RWPE1 (cell line): ENCODE measurements at regions not wholly inside any gene's neighbourhood (a gene's known extent, or its start where the extent isn't known, plus 50 kb on each side); places are given as distances from the start of the nearest gene placed in this dataset.
A peak's percentile ranks its signal among the peaks of the same experiment; 100 is the strongest.

Source experiments
- CTCF ChIA-PET: fragments of 350-600 bp; sonication (Branson Sonifier 250); formaldehyde crosslinking; extraction: SDS; loops from one replicate; lab custom pipeline; 2021; lab: Yijun Ruan, JAX
- POLR2A ChIA-PET: fragments of 400-600 bp; formaldehyde crosslinking; extraction: SDS; loops from one replicate; lab custom pipeline; 2020; ENCODE audit warnings: antibody characterized with exemption; ENCODE audit not compliant: low non-redundant PET; lab: Yijun Ruan, JAX
- DNase-seq: peaks from one replicate; pipeline ENCODE4 v3.0.0; 2012; ENCODE audit warnings: low spot score
- H3K27ac ChIP-seq: fragments of 450-650 bp; 2 replicates; pipeline ENCODE4 v1.5.1; 2017
- CTCF ChIP-seq: fragments of 450-650 bp; conservative IDR thresholded peaks from 2 replicates; pipeline ENCODE4 v1.5.1; 2017; ENCODE audit warnings: low read depth, mild to moderate bottlenecking

- no peak for TF ChIP-seq CTCF
- ChIA-PET CTCF (no interaction called here), POLR2A (no interaction called here)
- no peak overlapping the region for H3K27ac ChIP-seq
- DNase-seq: no peak
Measured at GRCh38 chr5:174336479-174336878, 291.0 kb downstream of the NSG2 start.

- TF ChIP-seq CTCF: no peak
- H3K27ac ChIP-seq: no peak overlapping the region
- POLR2A ChIA-PET: no interaction called here
- CTCF ChIA-PET: interaction anchor here (0.6 kb wide), 1 partner anchor 459 kb away, joined by 3 read pairs; no protein-coding TSS in a partner anchor
- DNase-seq: no peak
Measured at GRCh38 chr5:174337276-174338184, 292.0 kb downstream of the NSG2 start.

GRCh38 chr5:174338185-174339010 is 292.9 kb downstream of the NSG2 start:
- POLR2A ChIA-PET: no interaction called here
- CTCF ChIA-PET: interaction anchor here (0.6 to 3.5 kb wide), 2 partner anchors 12 to 458 kb away, joined by 3 to 13 read pairs; no protein-coding TSS in a partner anchor
- no peak for TF ChIP-seq CTCF
- DNase-seq: peak; percentile 52
- no peak overlapping the region for H3K27ac ChIP-seq

- POLR2A ChIA-PET: no interaction called here
- no peak for TF ChIP-seq CTCF
- CTCF ChIA-PET: interaction anchor here (3.5 kb wide), 1 partner anchor 12 kb away, joined by 13 read pairs; no protein-coding TSS in a partner anchor
Measured at GRCh38 chr5:174339130-174339529, 293.6 kb downstream of the NSG2 start.

GRCh38 chr5:174340226-174340625 is 294.7 kb downstream of the NSG2 start:
- DNase-seq: no peak
- ChIA-PET CTCF (interaction anchor here (0.6 to 3.5 kb wide), 2 partner anchors 13 to 452 kb away, joined by 3 to 13 read pairs; no protein-coding TSS in a partner anchor), POLR2A (no interaction called here)
- no peak overlapping the region for H3K27ac ChIP-seq
- no peak for TF ChIP-seq CTCF

More at GRCh38 chr5:174339130-174339529, 293.6 kb downstream of the NSG2 start:
- no peak overlapping the region for H3K27ac ChIP-seq
- DNase-seq: no peak

GRCh38 chr5:174342696-174343095 is 297.2 kb downstream of the NSG2 start:
- no peak overlapping the region for H3K27ac ChIP-seq
- no peak for TF ChIP-seq CTCF
- DNase-seq: no peak
- CTCF ChIA-PET: interaction anchor here (0.5 to 1.0 kb wide), 6 partner anchors 11 to 514 kb away, joined by 3 to 4 read pairs (median 3); no protein-coding TSS in a partner anchor
- POLR2A ChIA-PET: no interaction called here
